CD4-positive, alpha-beta T cell (primary cell): ENCODE measurements at regions not wholly inside any gene's neighbourhood (a gene's known extent, or its start where the extent isn't known, plus 50 kb on each side); places are given as distances from the start of the nearest gene placed in this dataset.
A peak's percentile ranks its signal among the peaks of the same experiment; 100 is the strongest.

ENCODE experiments used
- ATAC-seq: fragments of 200-7000 bp; cut with Tn5 transposase; one replicate; pipeline ENCODE4 v1.10.0; 2022; ENCODE audit warnings: mild to moderate bottlenecking; ENCODE audit not compliant: poor library complexity
- CTCF ChIA-PET: fragments of 350-600 bp; sonication (Branson Sonifier 250); formaldehyde crosslinking; loops from one replicate; lab custom pipeline; 2021; ENCODE audit warnings: antibody characterized with exemption, inconsistent platforms; lab: Charles Lee
- POLR2A ChIA-PET: fragments of 350-600 bp; sonication (Branson Sonifier 250); formaldehyde crosslinking; loops from one replicate; lab custom pipeline; 2021; ENCODE audit warnings: antibody characterized with exemption, inconsistent platforms; lab: Charles Lee
- DNase-seq, 14 experiments: peaks; one replicate each; pipeline ENCODE4 v3.0.0-alpha.2; 2013 to 2020; ENCODE audit warnings: mixed read lengths in 2 of 14
- H3K27ac ChIP-seq, 2 donors: one replicate each; pipeline versions ENCODE4 v1.5.1 to v1.7.0; 2013; ENCODE audit warnings: low read length in 2 of 2, low read depth in 1 of 2, mild to moderate bottlenecking in 1 of 2
- H3K27me3 ChIP-seq, 2 experiments: 1 replicate in 1 of 2; 2 replicates in 1 of 2; pipeline versions ENCODE4 v1.6.1 to v1.7.0; 2013; ENCODE audit warnings: low read length in 2 of 2, control low read depth in 1 of 2, mild to moderate bottlenecking in 1 of 2, moderate library complexity in 1 of 2; ENCODE audit not compliant: insufficient read depth in 2 of 2, control insufficient read depth in 1 of 2
- H3K36me3 ChIP-seq: one replicate; pipeline ENCODE4 v1.6.1; 2013; ENCODE audit warnings: low read length, control low read depth; ENCODE audit not compliant: insufficient read depth
- H3K4me1 ChIP-seq: one replicate; pipeline ENCODE4 v1.6.1; 2013; ENCODE audit warnings: low read length, control low read depth; ENCODE audit not compliant: insufficient read depth
- H3K4me3 ChIP-seq: one replicate; pipeline ENCODE4 v1.5.1; 2013; ENCODE audit warnings: mild to moderate bottlenecking, low read length, moderate library complexity
- H3K9me3 ChIP-seq, 2 experiments: 1 replicate in 1 of 2; 2 replicates in 1 of 2; pipeline versions ENCODE4 v1.6.1 to v1.7.0; 2013; ENCODE audit warnings: low read length in 2 of 2, mild to moderate bottlenecking in 2 of 2, control low read depth in 1 of 2, moderate library complexity in 1 of 2; ENCODE audit not compliant: control insufficient read depth in 1 of 2, insufficient read depth in 1 of 2
- H3K27ac Mint-ChIP-seq: one replicate; pipeline ENCODE4 v1.8.0; 2020; ENCODE audit warnings: mixed read lengths
- H3K27me3 Mint-ChIP-seq: one replicate; pipeline ENCODE4 v1.8.0; 2021; ENCODE audit warnings: mixed read lengths
- H3K36me3 Mint-ChIP-seq: one replicate; pipeline ENCODE4 v1.8.0; 2021; ENCODE audit warnings: low read depth, mixed read lengths
- H3K4me1 Mint-ChIP-seq: one replicate; pipeline ENCODE4 v1.8.0; 2021; ENCODE audit warnings: low read depth, mixed read lengths
- H3K4me3 Mint-ChIP-seq: one replicate; pipeline ENCODE4 v1.8.0; 2020; ENCODE audit warnings: mild to moderate bottlenecking, mixed read lengths
- H3K9me3 Mint-ChIP-seq: one replicate; pipeline ENCODE4 v1.8.0; 2020; ENCODE audit warnings: mixed read lengths
- intact Hi-C, 2 experiments: fragments of 100-400 bp; cut with DNase I in 1 of 2; cut with micrococcal nuclease in 1 of 2; formaldehyde crosslinking; loops; one replicate each; pipeline versions ENCODE4 v1.15.1 to v1.9.0; 2023 to 2025; cut with DNase I, micrococcal nuclease
- TF ChIP-seq, protein P1 (sequence below): fragments of 200-600 bp; IDR thresholded peaks from one replicate; pipeline ENCODE4 v1.8.0; 2022; ENCODE audit warnings: antibody characterized with exemption, mild to moderate bottlenecking

DNA sequence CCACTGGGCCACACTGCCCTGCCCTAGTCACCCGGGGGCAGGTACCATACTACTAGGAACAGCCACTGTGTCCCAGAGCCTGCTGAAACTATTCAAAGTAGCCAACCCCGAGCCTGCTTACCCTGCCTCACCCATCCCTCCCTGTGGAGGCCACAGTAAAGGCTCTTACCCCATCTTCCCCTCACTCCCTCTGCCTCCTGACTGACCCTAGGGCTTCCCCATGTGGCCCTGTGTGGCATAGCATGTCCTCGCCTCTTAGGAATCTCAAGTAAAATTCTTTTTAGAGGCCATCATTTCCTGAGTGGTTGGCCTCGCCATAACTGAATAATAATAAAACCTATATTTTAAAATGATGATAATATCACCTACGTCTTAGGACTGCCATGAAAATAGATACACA lies 112.2 kb upstream of the SLC6A11 start:
- no peaks in the 10 kb centered on the region for H3K36me3 ChIP-seq
- peaks cover 53 to 57% of the 10 kb centered on the region in 2 experiments for H3K27me3 ChIP-seq
- no peaks in the 10 kb centered on the region for H3K9me3 Mint-ChIP-seq
- no peaks in the 10 kb centered on the region for H3K36me3 Mint-ChIP-seq
- peaks cover 5% of the 10 kb centered on the region for H3K4me1 Mint-ChIP-seq
- no peak overlapping the region for H3K27ac Mint-ChIP-seq
- ATAC-seq, result no peak
- intact Hi-C loops, result no loop called here
- ChIA-PET CTCF (no interaction called here), POLR2A (no interaction called here)
- TF ChIP-seq, protein P1, sequence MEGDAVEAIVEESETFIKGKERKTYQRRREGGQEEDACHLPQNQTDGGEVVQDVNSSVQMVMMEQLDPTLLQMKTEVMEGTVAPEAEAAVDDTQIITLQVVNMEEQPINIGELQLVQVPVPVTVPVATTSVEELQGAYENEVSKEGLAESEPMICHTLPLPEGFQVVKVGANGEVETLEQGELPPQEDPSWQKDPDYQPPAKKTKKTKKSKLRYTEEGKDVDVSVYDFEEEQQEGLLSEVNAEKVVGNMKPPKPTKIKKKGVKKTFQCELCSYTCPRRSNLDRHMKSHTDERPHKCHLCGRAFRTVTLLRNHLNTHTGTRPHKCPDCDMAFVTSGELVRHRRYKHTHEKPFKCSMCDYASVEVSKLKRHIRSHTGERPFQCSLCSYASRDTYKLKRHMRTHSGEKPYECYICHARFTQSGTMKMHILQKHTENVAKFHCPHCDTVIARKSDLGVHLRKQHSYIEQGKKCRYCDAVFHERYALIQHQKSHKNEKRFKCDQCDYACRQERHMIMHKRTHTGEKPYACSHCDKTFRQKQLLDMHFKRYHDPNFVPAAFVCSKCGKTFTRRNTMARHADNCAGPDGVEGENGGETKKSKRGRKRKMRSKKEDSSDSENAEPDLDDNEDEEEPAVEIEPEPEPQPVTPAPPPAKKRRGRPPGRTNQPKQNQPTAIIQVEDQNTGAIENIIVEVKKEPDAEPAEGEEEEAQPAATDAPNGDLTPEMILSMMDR, result no peak
- peaks cover 76% of the 10 kb centered on the region for H3K27me3 Mint-ChIP-seq
- peak in 2 of 14 experiments; percentile 5 to 11 for DNase-seq
- H3K9me3 ChIP-seq, result peaks cover 0 to 15% of the 10 kb centered on the region in 2 experiments
- H3K4me3 ChIP-seq, result no peak overlapping the region
- H3K4me3 Mint-ChIP-seq, result no peak overlapping the region
- no peak overlapping the region for H3K27ac ChIP-seq
- H3K4me1 ChIP-seq, result peaks cover 6% of the 10 kb centered on the region

DNA sequence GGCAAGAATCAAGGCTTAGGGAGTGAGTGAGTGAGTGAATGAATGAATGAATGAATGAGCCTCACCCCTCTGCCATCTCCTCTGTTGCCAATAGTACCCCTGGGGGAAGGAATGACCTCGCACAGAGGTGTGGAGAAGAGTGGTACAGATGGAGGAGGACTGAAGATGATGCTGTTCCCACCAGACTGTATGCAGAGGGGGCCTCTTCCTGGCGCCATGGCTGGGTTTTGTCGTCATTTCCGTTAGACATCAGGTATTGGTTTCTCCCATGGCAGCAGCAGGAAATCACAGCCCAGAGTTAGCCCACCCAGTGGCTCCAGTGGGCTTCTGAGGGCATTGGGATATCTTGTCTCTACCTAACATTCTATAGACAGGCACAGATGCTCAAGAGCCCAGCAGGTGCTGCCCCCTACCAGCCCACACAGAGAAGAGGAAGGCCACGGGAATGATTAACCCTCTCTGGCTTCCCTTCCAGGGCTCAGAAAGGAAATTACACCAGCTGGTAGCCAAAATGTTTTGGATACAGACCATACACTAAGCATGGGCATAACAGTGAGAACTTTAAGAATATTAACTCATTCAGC lies 109.8 kb upstream of the SLC6A11 start:
- Mint-ChIP-seq H3K4me3 (no peak overlapping the region), H3K4me1 (peaks cover 5% of the 10 kb centered on the region), H3K36me3 (no peaks in the 10 kb centered on the region), H3K27ac (no peak overlapping the region), H3K27me3 (peaks cover 88% of the 10 kb centered on the region), H3K9me3 (no peaks in the 10 kb centered on the region)
- intact Hi-C loops, result no loop called here
- Histone ChIP-seq H3K4me3 (no peak overlapping the region), H3K27ac (no peak overlapping the region), H3K27me3 (peaks cover 58 to 70% of the 10 kb centered on the region in 2 experiments), H3K9me3 (peaks cover 0 to 15% of the 10 kb centered on the region in 2 experiments), H3K4me1 (peaks cover 6% of the 10 kb centered on the region), H3K36me3 (no peaks in the 10 kb centered on the region)
- DNase-seq, result no peak
- POLR2A ChIA-PET, result no interaction called here
- TF ChIP-seq, protein P1, result no peak
- ATAC-seq, result no peak
- CTCF ChIA-PET, result interaction anchor here (0.6 kb wide), 1 partner anchor 28 kb away, joined by 4 read pairs; no protein-coding TSS in a partner anchor

DNA sequence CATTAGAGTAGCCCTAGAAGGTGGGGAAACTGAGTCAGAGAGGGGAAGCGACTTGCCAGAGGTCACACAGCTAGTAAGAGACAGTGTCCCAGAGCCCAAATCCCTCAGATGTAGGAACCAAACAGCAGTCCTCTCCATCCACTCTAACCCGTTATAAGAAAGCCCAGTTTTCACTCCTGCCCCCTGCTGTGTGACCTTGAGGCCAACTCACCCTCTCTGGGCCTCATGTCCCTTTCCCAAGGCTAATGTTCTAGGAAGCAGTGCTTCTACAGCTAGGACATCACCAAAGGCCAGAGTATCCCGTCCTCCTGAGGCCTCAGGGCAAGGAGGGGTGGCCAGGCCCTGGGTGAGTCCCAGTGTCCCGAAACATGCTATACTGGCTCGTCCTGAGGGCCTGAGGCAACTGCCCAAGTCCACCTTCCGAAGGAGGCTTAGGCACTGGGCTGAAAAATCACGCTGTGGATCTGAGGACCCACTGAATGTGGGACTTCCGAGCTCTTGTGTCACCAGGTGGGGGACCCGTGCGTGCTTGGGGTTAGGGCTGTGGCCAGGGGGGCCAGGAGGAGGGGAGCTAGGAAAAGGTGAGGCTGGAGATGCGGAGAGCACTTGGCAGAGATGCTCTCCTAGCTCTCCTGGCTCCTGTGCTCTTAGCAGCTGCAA lies 109.2 kb upstream of the SLC6A11 start:
- H3K4me1 ChIP-seq, result peaks cover 6% of the 10 kb centered on the region
- intact Hi-C loops, result no loop called here
- H3K4me1 Mint-ChIP-seq, result peaks cover 5% of the 10 kb centered on the region
- H3K36me3 Mint-ChIP-seq, result no peaks in the 10 kb centered on the region
- H3K36me3 ChIP-seq, result no peaks in the 10 kb centered on the region
- H3K4me3 Mint-ChIP-seq, result peak overlapping the region; percentile 46
- DNase-seq (no peak), ATAC-seq (no peak)
- POLR2A ChIA-PET, result no interaction called here
- peaks cover 81% of the 10 kb centered on the region for H3K27me3 Mint-ChIP-seq
- no peak overlapping the region for H3K27ac ChIP-seq
- no peak overlapping the region for H3K4me3 ChIP-seq
- peaks cover 0 to 15% of the 10 kb centered on the region in 2 experiments for H3K9me3 ChIP-seq
- peaks cover 58 to 72% of the 10 kb centered on the region in 2 experiments for H3K27me3 ChIP-seq
- H3K27ac Mint-ChIP-seq, result no peak overlapping the region
- CTCF ChIA-PET, result no interaction called here
- TF ChIP-seq, protein P1, result no peak
- H3K9me3 Mint-ChIP-seq, result no peaks in the 10 kb centered on the region
